ENCODE measurements at regions not wholly inside any gene's neighbourhood (a gene's known extent, or its start where the extent isn't known, plus 50 kb on each side); places are given as distances from the start of the nearest gene placed in this dataset.

DNA sequence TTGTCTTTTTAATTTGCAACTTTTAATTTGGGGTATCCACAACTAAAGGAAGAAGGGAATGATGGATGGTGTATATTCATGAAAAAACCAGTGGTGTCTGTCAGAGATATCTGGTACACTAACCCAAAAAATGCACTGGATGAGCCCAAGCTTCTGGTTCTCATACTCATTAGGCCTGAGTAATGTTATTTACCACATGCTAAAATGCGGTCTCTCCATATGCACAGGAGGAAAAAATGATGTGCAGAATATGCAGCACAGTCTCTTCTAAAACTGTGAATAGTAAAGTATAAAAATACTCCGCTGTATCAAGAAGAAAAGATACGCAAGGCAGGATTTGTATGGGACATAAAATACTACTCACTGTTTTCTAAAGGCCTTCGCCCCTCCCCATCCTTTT is 275.6 kb upstream of the NAV3 start:
- TF ChIP-seq, protein P1, sequence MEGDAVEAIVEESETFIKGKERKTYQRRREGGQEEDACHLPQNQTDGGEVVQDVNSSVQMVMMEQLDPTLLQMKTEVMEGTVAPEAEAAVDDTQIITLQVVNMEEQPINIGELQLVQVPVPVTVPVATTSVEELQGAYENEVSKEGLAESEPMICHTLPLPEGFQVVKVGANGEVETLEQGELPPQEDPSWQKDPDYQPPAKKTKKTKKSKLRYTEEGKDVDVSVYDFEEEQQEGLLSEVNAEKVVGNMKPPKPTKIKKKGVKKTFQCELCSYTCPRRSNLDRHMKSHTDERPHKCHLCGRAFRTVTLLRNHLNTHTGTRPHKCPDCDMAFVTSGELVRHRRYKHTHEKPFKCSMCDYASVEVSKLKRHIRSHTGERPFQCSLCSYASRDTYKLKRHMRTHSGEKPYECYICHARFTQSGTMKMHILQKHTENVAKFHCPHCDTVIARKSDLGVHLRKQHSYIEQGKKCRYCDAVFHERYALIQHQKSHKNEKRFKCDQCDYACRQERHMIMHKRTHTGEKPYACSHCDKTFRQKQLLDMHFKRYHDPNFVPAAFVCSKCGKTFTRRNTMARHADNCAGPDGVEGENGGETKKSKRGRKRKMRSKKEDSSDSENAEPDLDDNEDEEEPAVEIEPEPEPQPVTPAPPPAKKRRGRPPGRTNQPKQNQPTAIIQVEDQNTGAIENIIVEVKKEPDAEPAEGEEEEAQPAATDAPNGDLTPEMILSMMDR (IDR thresholded peaks at IDR 0.05; ENCODE audit: borderline replicate concordance, extremely low read depth, low read length, poor library complexity, severe bottlenecking): no peak
- TF ChIP-seq EZH2 (IDR thresholded peaks at IDR 0.05; ENCODE audit: borderline replicate concordance, low read depth, low read length, severe bottlenecking): no peak
